ENCODE measurements at regions not wholly inside any gene's neighbourhood (a gene's known extent, or its start where the extent isn't known, plus 50 kb on each side); places are given as distances from the start of the nearest gene placed in this dataset.
"Not testable (repeated sequence)": the region's sequence is repeated elsewhere in the genome, so short reads cannot be mapped to it uniquely, and the experiment has no call there.

DNA sequence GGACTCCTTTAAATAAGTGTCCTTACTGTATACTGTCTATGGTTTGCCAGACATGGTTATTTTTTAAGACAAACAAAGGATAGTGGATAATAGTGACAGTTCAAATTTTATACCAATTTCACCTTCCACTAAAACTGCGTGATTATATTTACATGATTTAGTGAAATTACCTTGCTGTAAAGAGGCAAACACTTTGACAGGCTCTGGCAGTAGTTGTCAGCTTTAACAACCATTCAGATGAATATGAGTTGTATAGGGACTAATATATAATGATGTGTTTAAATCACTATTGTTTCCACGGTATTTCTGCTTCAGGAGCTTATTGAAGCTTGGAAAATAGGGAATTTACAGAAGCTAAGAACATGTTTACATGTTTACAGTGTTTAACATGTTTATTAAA, 1364.0 kb downstream of the FSCB start:
- DNase-seq: no peak

DNA sequence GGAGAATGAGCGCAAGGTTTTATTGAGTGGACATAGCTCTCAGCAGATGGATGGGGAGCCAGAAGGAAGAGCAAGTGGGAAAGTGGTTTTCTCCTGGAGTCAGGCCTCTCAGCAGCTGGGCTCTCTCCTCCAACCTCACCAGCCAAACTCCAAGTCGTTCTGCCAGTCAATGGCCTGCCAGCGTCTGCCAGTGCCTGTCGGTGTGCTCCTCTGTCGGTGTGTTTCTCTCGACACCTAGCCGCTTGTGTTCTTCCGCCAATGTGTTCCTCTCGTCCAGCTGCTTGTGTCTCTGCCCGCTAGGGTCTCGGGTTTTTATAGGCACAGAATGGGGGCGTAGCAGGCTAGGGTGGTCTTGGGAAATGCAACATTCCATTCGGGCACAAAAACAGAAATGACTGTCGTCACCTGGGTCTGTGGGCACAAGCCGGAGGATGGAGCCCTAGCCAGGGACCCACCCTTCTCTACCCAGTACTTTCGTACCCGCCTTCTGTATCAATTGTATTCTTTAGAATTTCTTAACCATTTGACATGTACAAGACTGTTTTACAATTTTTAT, 1365.4 kb downstream of the FSCB start:
- no peak for DNase-seq

DNA sequence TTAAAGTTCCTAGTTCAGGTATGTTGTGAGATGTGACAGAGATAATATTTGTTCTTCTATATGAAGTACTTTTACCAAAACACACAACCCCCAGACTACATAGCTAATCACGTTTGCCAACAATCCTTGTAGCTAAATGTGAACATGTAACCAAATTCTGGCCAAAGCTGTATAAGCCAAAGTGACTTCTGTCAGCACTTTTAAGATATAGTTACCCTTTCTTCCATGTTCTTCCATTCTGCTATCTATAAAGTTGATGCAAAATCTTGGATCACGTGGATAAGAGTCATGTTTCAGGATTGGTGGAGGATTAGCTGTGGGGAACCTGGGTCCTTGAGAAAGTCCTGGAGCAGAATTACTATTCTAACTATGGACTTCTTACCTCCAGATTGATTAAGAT, 1366.6 kb downstream of the FSCB start:
- DNase-seq: no peak

- no peak for DNase-seq
Observed at GRCh38 chr14:43135877-43136411, 1371.1 kb downstream of the FSCB start.

GRCh38 chr14:43132441-43132840, 1374.6 kb downstream of the FSCB start:
- no peak for DNase-seq

DNA sequence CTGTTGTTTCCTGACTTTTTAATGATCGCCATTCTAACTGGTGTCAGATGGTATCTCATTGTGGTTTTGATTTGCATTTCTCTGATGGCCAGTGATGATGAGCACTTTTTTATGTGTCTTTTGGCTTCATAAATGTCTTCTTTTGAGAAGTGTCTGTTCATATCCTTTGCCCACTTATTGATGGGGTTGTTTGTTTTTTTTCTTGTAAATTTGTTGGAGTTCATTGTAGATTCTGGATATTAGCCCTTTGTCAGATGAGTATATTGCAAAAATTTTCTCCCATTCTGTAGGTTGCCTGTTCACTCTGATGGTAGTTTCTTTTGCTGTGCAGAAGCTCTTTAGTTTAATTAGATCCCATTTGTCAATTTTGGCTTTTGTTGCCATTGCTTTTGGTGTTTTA, 1378.7 kb downstream of the FSCB start:
- not testable (repeated sequence) for DNase-seq

GRCh38 chr14:43127874-43128273, 1379.2 kb downstream of the FSCB start:
- not testable (repeated sequence) for DNase-seq

DNA sequence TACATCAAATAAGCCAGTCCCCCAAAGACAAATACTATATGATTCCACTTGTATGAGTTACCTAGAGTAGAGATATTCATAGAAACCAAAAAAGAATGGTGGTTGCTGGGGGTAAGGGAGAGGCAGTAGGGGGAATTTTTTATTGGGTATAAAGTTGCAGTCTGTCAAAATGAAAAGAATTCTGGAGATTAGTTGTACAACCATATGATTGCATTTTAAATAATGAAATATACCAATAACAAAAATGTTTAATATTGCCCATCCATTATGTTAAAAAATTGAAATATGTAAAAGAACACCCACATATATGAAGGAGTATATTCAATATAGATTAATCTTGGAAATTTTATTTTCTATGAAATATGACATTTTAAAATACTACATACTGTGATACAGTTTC, 1383.5 kb downstream of the FSCB start:
- DNase-seq: no peak

DNA sequence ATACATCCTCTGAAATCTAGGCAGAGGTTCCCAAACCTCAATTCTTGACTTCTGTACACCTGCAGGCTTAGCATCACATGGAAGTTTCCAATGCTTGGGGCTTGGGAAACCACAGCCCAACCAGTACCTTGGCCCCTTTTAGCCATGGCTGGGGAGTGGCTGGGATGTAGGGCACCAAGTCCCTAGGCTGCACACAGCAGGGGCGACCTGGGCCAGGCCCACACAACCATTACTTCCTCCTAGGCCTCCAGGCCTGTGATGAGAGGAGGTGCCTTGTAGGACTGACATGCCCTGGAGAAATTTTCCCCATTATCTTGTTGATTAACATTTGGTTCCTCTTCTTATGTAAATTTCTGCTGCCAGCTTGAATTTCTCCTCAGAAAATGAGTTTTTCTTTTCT, 1387.4 kb downstream of the FSCB start:
- no peak for DNase-seq

DNA sequence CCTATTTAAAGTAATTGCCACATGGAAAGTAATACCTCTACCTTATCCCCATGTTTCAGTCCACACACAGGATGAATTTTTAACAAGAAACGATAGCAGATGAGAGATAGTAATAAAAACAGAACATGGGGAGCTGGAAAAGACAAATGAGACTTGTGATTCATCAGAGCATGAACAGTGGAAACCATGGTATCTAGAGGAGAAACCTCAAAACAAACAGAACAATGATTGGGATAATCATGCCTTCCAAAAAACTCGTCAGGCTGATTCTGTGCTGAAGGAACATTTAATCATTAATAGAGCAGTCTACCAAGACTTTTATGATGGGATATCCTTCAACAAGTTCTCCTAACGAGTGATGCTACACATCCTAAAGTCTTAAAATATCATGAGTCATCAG, 1390.7 kb downstream of the FSCB start:
- no peak for DNase-seq

DNA sequence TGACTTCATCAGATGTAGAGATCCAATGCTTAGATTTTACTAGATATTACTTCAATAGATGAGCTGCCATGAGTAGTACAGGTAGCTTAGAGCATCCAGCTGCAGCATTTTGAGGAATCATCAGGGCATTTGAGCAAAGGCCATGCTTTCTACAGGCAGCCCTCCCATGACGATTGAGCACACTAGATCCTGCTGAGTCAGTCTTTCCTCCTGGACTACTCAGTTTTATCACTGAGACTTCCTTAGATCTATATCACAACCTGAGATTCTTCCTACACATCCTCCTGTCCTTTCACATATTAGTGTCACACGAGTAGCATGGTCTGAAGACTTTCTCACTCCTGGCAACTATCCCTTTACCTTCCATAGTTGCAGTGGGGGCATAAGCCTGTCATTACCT, 1401.8 kb downstream of the FSCB start:
- DNase-seq: no peak

GRCh38 chr14:43090380-43090779, 1416.7 kb downstream of the FSCB start:
- no peak for DNase-seq

DNA sequence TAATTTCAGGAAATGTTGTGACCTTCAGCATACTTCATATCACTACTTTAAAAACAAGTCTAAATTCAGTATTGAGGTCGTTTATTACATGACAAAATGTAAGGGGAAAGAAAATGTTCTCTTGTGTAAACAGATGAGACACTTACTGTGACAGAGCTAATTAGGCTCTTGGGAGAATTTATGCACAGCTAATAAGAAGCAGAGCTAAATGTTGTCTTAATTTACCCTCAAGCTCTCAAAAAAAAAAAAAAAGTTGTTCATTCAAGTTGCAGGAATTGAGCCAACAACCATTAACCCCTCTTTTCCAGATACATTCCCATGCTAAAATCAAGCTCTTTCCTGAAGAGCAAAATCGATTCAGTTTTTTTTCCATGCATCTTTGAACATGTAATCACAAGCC, 1419.4 kb downstream of the FSCB start:
- no peak for DNase-seq

GRCh38 chr14:43085819-43086218, 1421.3 kb downstream of the FSCB start:
- DNase-seq: no peak

DNA sequence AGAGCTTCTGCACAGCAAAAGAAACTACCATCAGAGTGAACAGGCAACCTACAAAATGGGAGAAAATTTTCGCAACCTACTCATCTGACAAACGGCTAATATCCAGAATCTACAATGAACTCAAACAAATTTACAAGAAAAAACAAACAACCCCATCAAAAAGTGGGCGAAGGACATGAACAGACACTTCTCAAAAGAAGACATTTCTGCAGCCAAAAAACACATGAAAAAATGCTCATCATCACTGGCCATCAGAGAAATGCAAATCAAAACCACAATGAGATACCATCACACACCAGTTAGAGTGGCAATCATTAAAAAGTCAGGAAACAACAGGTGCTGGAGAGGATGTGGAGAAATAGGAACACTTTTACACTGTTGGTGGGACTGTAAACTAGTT, 1439.7 kb downstream of the FSCB start:
- not testable (repeated sequence) for DNase-seq

DNA sequence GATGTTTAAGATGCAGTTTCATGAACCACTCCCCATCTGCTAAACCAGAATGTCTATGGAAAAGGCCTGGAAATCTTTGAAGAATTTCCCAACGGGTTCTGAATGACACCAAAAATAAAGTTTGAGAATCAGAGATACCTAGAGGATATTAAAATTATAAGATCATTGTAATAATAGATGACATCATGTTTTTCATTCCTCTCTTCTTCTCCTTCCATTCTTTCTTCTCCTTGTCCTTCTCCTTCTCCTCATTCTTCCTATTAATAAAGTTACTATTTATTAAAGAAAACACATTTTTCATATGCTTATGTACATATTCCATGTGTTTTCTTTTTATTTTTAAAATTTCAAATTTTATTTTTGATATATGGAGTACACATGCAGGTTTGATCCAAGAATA, 1449.4 kb downstream of the LRFN5 start:
- no peak for DNase-seq

DNA sequence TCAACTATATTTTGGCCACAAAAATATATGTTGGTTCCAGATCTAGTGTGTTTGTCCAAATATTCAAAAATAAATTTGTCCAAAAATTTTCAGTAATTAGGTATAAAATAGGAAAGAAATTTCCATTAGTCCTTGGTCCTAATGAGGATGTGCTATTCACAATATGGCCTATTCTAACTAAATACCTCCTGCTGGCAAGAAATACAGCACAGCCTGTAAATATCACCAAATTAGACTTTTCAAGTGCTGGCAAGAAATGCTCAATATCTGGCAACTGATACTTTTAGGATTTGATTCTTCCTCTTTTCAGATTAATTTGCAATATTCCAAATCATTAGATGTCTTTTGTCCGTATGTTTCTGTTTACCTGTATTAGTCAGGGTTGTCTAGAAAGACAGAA, 1446.2 kb downstream of the LRFN5 start:
- no peak for DNase-seq

DNA sequence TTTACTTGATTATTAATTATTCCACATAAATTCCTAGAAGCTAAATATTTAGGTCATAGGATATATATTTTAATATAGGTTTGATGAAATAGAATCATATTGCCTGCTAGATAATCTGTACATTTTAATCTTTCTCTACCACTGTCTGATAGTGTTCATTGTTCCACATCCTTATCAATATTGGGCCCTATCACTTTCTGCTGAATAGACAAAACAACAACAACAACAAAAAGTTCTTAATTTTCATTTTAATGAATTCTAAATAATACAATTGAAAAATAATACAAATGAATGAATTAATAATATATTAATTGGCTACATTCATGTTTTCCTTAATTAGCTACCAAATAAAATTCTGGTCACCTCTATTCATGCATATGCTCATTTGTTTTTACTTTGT, 1437.2 kb downstream of the LRFN5 start:
- no peak for DNase-seq

GRCh38 chr14:43042408-43042807, 1435.7 kb downstream of the LRFN5 start:
- no peak for DNase-seq

DNA sequence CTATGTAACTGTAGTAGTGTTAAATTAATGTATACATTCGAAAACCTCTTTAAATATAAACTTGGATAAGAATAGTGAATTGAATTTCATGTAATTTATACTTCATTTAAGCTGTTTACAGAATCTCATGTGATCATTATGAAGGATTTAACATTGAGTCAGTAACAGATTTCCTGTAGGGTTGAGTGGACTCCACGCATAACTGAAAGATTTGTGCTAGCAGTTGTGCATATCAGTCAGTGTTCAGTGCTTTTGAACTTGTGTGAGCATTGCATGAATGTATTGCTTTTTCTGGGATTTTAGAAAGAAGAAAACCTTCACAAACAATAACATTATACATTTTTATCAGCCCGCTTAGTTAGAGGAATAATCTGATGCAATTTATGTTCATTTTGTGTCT, 1435.3 kb downstream of the LRFN5 start:
- DNase-seq: no peak

- DNase-seq: no peak
Observed at GRCh38 chr14:43041207-43041606, 1434.5 kb downstream of the LRFN5 start.

DNA sequence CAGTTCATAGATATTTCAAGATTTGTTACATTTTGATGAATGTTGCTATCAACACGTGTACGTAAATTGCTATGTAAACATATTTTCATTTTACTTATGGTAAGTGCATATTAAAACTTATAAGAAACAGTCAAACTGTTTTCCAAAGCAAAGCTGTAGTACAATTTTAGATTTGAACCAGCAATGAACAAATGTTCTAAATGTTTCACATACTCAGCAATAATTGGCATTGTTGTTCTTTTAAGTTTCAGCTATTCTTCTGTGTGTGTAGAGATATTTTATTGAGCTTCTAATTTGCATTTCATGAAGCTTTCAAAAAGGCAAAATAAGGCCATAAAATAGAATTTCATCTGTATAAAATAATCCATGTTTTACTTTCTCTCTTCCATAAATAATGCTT, 1433.2 kb downstream of the LRFN5 start:
- DNase-seq: no peak

DNA sequence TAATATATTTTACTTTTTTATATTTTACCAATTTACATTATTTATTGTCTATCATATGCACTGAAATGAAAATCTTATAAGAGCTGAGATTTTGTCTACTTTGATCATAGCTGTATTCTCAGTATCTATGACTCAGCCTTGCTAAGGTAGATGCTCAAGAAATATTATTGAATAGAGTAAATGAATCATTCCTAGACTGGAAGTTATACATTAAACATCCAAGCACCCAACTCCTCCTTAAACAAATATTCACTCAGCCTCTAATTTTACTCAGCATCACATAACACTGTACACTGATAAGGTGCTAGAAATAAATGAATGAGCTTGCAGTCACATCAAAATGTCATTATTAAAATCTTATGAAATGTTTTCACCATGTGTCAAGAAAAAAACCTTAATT, 1424.9 kb downstream of the LRFN5 start:
- no peak for DNase-seq

GRCh38 chr14:43022094-43022800, 1415.6 kb downstream of the LRFN5 start:
- DNase-seq: no peak

DNA sequence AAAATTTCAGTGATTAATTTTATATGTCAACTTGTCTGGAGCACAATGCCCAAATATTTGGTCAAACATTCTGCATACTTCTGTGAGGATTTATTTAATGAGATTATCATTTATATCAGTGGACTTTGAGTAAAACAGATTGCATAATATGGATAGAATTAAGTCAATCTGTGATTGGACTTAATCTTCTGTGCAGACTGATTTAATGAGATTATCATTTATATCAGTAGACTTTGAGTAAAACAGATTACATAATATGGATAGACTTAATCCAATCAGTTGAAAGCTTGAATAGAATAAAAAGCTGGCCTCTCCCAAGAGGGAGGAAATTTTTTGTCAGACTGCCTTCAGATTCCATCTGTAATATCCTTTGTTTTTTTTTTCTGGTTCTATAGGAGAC, 1413.2 kb downstream of the LRFN5 start:
- DNase-seq: no peak
